GM10266 (cell line): ENCODE measurements at regions not wholly inside any gene's neighbourhood (a gene's known extent, or its start where the extent isn't known, plus 50 kb on each side); places are given as distances from the start of the nearest gene placed in this dataset.
"Not testable (repeated sequence)": the region's sequence is repeated elsewhere in the genome, so short reads cannot be mapped to it uniquely, and the experiment has no call there.

Experiments used
- DNase-seq: peaks from one replicate; pipeline ENCODE4 v3.0.0; 2012; ENCODE audit errors: extremely low spot score
- CTCF ChIP-seq: IDR thresholded peaks from 2 replicates; pipeline ENCODE4 v1.5.1; 2012; ENCODE audit warnings: mild to moderate bottlenecking, low read depth; ENCODE audit not compliant: control insufficient read depth, insufficient read depth; ENCODE audit errors: missing control alignments

- no peak for TF ChIP-seq CTCF
- DNase-seq: no peak
These were observed 662.2 kb upstream of the CTNND2 start for GRCh38 chr5:12566441-12566840.

GRCh38 chr5:12557012-12557411 is 652.8 kb upstream of the CTNND2 start:
- DNase-seq: no peak
- TF ChIP-seq CTCF: no peak

- no peak for TF ChIP-seq CTCF
- no peak for DNase-seq
These were observed 621.9 kb upstream of the CTNND2 start for GRCh38 chr5:12526113-12526512.

- TF ChIP-seq CTCF: no peak
- DNase-seq: no peak
These were observed 617.9 kb upstream of the CTNND2 start for GRCh38 chr5:12522116-12522515.

- not testable (repeated sequence) for DNase-seq
These were observed 600.7 kb upstream of the CTNND2 start for GRCh38 chr5:12504983-12505382.

- TF ChIP-seq CTCF: no peak
- DNase-seq: no peak
These were observed 583.9 kb upstream of the CTNND2 start for GRCh38 chr5:12488161-12488560.

GRCh38 chr5:12480487-12480886 is 576.2 kb upstream of the CTNND2 start:
- TF ChIP-seq CTCF: no peak
- no peak for DNase-seq

GRCh38 chr5:12477554-12477953 is 573.3 kb upstream of the CTNND2 start:
- TF ChIP-seq CTCF: no peak
- no peak for DNase-seq
